Ovary (tissue), 7 donors: ENCODE measurements at regions not wholly inside any gene's neighbourhood (a gene's known extent, or its start where the extent isn't known, plus 50 kb on each side); places are given as distances from the start of the nearest gene placed in this dataset.

Source experiments
- DNase-seq, 5 donors: peaks; one replicate each; pipeline ENCODE4 v3.0.0-alpha.2; 2019 to 2020
- H3K27ac ChIP-seq, 2 donors: fragments of 200-600 bp; one replicate each; pipeline versions ENCODE4 v1.5.1 to v1.8.0; 2019 to 2022
- H3K27me3 ChIP-seq: fragments of 200-600 bp; one replicate; pipeline ENCODE4 v1.8.0; 2022
- H3K36me3 ChIP-seq: fragments of 200-600 bp; sonication (generic); one replicate; pipeline ENCODE4 v1.5.1; 2019
- H3K4me1 ChIP-seq: one replicate; pipeline ENCODE4 v1.8.1; 2013; ENCODE audit warnings: mild to moderate bottlenecking, moderate library complexity; ENCODE audit not compliant: insufficient read depth
- H3K4me3 ChIP-seq: fragments of 200-600 bp; sonication (generic); one replicate; pipeline ENCODE4 v1.5.1; 2017
- H3K9me3 ChIP-seq, 2 donors: fragments of 200-600 bp in 1 of 2; sonication (generic) in 1 of 2; one replicate each; pipeline versions ENCODE4 v1.5.1 to v1.8.1; 2013 to 2019; ENCODE audit warnings: mild to moderate bottlenecking in 1 of 2, moderate library complexity in 1 of 2
- EP300 ChIP-seq: sonication (generic); formaldehyde crosslinking; IDR thresholded peaks from one replicate; pipeline ENCODE4 v1.6.1; 2017; ENCODE audit warnings: antibody characterized with exemption
- POLR2A ChIP-seq: fragments of 450-650 bp; IDR thresholded peaks from one replicate; pipeline ENCODE4 v1.6.1; 2017; ENCODE audit warnings: antibody characterized with exemption, mild to moderate bottlenecking, moderate library complexity
- WGBS, 3 donors: extraction: QIAGEN DNeasy Blood & Tissue Kit in 1 of 3; methylation state at CpG; one replicate each; pipeline versions ENCODE4 v1.1.5 to v1.1.7; 2013 to 2017; 5-methylcytosine and 5-hydroxymethylcytosine counted together
- intact Hi-C, 4 donors: fragments of 100-400 bp; cut with DNase I; formaldehyde crosslinking; loops; one replicate each; pipeline versions ENCODE4 v1.11.0 to v1.15.1; 2022 to 2023
- TF ChIP-seq, protein P1 (sequence below), 3 donors: fragments of 450-650 bp in 2 of 3; fragments of 200-600 bp in 1 of 3; IDR thresholded peaks; one replicate each; pipeline versions ENCODE4 v1.5.1 to v1.8.0; 2016 to 2022; ENCODE audit warnings: antibody characterized with exemption in 3 of 3, mild to moderate bottlenecking in 1 of 3
- donor health status: DM: no; HTN: no; CAD: no; lungs with moderate emphysema.
- donor health status: DM: no; HTN: no; CAD: no.
- donor health status: Bipolar disorder and iron deficiency.
- donor health status: DM: no; HTN: no; CAD: no.
- donor health status: DM: yes; HTN: yes; CAD: no.

DNA sequence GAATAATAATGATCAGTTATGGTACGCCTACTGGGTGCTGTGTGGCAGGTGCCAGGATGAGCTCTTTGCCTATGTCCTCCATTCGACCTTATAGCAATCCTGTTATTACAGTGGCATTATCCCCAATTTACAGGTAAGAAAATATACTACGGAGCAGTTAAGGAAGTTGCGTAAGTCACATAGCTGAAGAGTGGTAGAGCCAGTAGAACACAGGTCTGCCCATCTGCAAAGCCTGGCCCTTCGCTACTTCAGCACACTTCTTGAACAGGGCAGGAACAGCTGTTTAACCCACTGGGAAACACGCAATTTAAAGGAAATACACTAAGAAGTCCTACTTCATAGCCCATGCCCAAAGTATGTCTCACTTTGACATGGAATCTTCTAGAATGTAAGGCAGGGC lies 91.8 kb downstream of the PXDC1 start:
- intact Hi-C loops = loop anchor here in 1 of 4 donors (5.0 kb wide), 1 partner anchor 848 kb away; no protein-coding TSS in a partner anchor
- Histone ChIP-seq H3K4me1 (no peaks in the 10 kb centered on the region), H3K4me3 (no peak overlapping the region), H3K27ac (no peak overlapping the region), H3K27me3 (no peaks in the 10 kb centered on the region), H3K9me3 (no peaks in the 10 kb centered on the region), H3K36me3 (no peaks in the 10 kb centered on the region)
- WGBS, 3 donors = 94 to 96% (median 95%) methylated on average over 6 of the region's 6 CpGs
- TF ChIP-seq EP300 = no peak
- TF ChIP-seq POLR2A = no peak
- TF ChIP-seq, protein P1, sequence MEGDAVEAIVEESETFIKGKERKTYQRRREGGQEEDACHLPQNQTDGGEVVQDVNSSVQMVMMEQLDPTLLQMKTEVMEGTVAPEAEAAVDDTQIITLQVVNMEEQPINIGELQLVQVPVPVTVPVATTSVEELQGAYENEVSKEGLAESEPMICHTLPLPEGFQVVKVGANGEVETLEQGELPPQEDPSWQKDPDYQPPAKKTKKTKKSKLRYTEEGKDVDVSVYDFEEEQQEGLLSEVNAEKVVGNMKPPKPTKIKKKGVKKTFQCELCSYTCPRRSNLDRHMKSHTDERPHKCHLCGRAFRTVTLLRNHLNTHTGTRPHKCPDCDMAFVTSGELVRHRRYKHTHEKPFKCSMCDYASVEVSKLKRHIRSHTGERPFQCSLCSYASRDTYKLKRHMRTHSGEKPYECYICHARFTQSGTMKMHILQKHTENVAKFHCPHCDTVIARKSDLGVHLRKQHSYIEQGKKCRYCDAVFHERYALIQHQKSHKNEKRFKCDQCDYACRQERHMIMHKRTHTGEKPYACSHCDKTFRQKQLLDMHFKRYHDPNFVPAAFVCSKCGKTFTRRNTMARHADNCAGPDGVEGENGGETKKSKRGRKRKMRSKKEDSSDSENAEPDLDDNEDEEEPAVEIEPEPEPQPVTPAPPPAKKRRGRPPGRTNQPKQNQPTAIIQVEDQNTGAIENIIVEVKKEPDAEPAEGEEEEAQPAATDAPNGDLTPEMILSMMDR (IDR thresholded peaks at IDR 0.05) = no peak
- DNase-seq = no peak

- H3K9me3 ChIP-seq = no peaks in the 10 kb centered on the region
- H3K36me3 ChIP-seq = no peaks in the 10 kb centered on the region
- WGBS, 3 donors = 76 to 84% (median 82%) methylated on average over 5 of the region's 5 CpGs
- DNase-seq = no peak
- no peak overlapping the region for H3K4me3 ChIP-seq
- TF ChIP-seq EP300 (no peak), POLR2A (no peak)
- TF ChIP-seq, protein P1 (IDR thresholded peaks at IDR 0.05) = no peak
- intact Hi-C loops = loop anchor here in 1 of 4 donors (5.0 kb wide), 1 partner anchor 851 kb away; no protein-coding TSS in a partner anchor
- H3K4me1 ChIP-seq = no peaks in the 10 kb centered on the region
- H3K27ac ChIP-seq = no peak overlapping the region
- H3K27me3 ChIP-seq = no peaks in the 10 kb centered on the region
Observed at GRCh38 chr6:3656076-3656475, 95.4 kb downstream of the PXDC1 start.

DNA sequence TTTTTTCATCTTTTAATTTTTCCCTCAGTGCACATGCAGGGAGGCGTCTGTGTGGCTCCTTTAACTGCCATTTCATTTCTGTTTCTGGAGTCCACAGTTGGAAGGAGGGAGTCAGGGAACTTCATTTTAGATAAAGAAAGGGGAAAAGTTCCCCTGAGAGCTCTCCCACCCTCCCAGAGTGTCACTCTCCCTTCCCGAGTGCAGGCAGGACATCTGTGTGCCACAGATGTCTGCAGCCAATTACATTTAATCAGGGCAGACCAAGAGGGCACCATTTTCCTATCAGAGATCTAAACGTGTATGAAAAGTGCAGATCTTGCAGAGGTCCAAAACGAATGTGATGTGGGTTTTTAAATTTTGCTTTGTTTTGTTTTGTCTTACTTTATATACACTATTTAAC lies 96.6 kb downstream of the PXDC1 start:
- H3K36me3 ChIP-seq = no peaks in the 10 kb centered on the region

DNA sequence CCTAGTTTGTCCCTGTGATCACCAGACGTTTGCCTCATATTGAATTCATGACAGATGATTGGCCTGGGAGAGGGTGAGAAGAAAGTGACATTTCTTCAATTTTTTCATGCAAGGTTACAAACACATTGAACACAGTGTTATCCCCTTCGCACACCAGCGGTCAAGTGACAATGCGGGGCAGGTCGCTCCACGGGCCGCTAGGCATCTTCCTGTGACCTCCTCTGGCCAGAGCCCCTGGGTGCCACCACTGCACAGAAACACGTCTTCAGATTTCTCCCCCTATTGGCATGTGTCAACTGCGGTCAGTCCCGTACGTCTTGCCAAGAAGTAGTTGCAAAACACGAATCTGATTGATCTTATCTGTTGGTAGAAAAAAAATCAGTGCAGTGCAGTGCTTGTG lies 97.1 kb downstream of the PXDC1 start:
- intact Hi-C loops = no loop called here

More for the DNA sequence above, 96.6 kb downstream of the PXDC1 start:
- Histone ChIP-seq H3K27ac (no peak overlapping the region), H3K4me1 (no peaks in the 10 kb centered on the region), H3K27me3 (no peaks in the 10 kb centered on the region), H3K4me3 (no peak overlapping the region), H3K9me3 (no peaks in the 10 kb centered on the region)
- 23 to 43% (median 28%) methylated on average over 4 of the region's 4 CpGs for whole genome bisulfite sequencing, 3 donors
- no peak for DNase-seq
- TF ChIP-seq POLR2A (no peak), EP300 (no peak)
- TF ChIP-seq, protein P1 (IDR thresholded peaks at IDR 0.05) = no peak
- intact Hi-C loops = loop anchor here in 1 of 4 donors (5.0 kb wide), 1 partner anchor 852 kb away; no protein-coding TSS in a partner anchor

More for the DNA sequence above, 97.1 kb downstream of the PXDC1 start:
- DNase-seq = no peak
- Histone ChIP-seq H3K9me3 (no peaks in the 10 kb centered on the region), H3K27ac (no peak overlapping the region), H3K4me3 (no peak overlapping the region), H3K27me3 (no peaks in the 10 kb centered on the region), H3K4me1 (no peaks in the 10 kb centered on the region), H3K36me3 (no peaks in the 10 kb centered on the region)
- 84 to 89% (median 88%) methylated on average over 12 of the region's 12 CpGs for WGBS, 3 donors
- TF ChIP-seq EP300 = no peak
- TF ChIP-seq POLR2A = no peak
- TF ChIP-seq, protein P1 (IDR thresholded peaks at IDR 0.05) = no peak
